Suppressor macrophage (primary cell): ENCODE measurements at regions not wholly inside any gene's neighbourhood (a gene's known extent, or its start where the extent isn't known, plus 50 kb on each side); places are given as distances from the start of the nearest gene placed in this dataset.

Experiments used
- DNase-seq, 4 experiments: peaks; one replicate each; pipeline ENCODE4 v3.0.0-alpha.2; 2020 to 2022

DNA sequence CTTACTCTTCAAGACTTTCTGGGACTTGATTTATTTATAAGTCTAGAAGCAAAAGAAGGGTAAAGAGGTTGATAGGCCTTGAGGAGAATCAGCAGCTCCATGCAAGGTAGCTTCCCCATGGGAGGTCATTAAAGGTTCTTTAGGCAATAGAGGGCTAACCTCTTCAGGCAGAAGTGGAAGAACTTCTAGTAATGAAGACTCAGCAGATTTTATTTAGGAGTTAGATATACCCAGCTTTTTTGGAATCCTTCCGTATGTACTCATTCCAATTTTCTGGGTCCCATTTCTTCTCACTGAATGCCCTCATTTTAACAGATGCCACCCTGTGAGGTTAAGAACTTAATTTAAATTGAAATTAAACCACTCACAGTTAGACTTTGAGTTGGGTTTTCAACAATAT, 565.6 kb downstream of the LRFN5 start:
- DNase-seq = no peak

DNA sequence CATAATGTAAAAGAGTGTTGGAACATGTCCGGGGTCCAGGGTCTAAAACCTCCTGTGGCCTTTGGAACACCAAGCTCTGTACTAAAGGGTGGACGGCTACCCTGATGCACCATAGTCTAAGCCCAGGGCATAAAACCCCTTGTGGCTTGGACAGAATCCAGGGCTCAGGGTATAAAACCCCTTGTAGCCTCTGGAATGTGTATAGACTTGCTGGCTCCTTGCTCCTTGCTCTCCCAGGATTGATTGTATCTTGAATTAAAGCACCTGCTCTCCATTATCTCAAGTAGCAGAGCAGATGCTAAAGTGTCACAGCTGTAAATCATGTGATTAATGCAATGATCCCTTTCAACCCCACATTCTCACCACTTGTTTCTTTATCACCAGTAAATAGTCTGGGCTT, 556.5 kb downstream of the LRFN5 start:
- no peak for DNase-seq

DNA sequence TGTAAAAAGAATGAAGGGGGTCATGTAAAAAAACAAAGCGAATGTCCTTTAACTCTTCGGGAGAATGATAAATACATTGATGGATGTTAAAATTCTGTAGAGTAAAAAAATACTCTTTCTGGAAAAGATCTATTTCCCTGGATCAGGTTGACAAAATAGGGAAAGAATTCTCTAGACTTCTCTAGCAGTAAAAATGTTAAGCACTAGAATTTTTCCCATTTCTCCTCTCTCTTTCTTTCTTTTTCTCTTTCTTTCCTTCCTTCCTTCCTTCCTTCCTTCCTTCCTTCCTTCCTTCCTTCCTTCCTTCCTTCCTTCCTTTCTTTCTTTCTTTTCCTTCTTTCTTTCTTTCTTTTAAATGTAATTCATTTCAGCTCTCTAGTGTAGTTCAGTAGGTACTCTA, 552.5 kb downstream of the LRFN5 start:
- no peak for DNase-seq

DNA sequence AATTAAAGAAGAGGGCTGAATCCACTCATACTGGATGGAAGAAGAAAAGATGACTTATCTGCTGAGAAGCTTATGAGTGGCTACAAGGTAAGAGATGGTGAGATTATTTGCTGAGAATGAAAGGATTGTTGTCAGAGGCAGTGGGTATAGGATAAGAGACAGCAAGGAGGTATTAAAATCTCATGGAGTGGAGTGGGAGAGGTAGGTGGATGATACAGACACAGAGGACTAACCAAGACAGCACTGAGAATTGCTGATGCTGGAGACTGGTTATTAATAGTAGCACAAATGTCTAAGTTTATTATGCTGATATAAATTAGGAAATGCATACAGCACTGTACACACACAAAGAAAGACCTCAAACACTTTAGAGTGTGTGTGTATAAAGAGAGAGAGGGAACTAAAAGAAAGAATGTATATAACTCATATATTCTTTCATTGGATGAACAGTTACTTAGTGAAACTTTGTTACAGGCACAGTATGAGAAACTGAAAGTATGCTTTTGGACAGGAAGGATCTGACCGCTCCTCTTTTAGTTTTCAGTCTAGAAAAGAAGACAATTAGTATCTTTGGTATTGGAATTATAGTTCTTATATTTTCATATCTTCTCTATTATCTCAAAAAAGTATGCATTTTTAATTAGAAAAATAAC, 543.1 kb downstream of the LRFN5 start:
- DNase-seq = no peak

- DNase-seq = no peak
These were observed 539.1 kb downstream of the LRFN5 start for GRCh38 chr14:42145766-42146165.

DNA sequence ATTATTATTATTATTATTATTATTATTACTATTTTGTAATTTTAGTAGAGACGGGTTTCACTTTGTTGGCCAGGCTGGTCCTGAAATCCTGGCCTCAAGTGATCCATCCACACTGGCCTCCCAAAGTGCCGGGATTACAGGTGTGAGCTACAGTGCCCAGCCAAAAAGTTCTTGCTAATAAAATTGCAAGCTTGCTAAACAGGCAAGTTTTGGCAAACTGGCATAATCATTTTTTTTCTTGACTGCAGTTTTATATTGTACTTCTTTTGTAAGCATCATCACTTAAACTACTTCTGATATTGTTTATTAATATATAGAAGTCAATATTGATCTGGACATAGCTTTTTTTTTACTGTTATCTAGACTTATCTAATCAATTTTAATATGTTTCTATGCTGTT, 536.4 kb downstream of the LRFN5 start:
- no peak for DNase-seq

DNA sequence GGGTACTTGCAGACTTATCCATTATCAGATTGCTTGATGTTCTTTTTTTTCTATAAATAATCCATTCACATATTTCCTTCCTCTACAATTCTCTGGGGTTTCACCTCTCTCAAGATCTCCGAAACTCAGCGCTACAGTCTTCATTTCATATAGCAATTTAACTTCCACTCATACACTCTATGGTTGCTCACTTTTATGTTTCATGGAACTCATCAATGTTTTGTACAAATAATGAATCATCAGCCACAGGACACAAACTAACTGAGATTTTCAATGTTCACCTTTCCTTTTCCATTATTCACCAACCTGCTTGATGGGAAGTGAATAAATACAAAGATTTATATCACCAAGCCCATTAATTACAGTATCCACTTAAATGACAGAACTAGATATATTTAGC, 534.7 kb downstream of the LRFN5 start:
- no peak for DNase-seq

DNA sequence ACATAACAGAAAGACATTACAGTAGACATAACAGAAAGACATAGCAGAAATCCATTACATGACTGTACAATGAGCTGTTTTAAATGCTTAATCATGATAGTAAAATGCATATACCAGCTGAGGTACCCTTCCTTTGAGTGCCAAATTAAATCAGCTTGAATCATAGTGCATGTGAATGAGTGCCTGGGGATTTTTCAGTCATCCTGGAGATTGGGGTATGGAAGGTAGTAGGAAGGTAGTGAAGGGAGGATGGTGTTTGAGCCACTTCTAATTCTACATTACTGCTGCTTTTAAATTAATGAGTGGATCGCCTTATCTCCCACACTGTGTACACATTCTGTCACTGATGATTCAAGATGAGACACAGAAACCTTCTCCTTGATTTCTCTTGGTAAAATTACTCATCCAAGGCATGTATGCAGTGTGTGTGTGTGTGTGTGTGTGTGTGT, 534.2 kb downstream of the LRFN5 start:
- DNase-seq = no peak

- no peak for DNase-seq
These were observed 533.3 kb downstream of the LRFN5 start for GRCh38 chr14:42140001-42140400.

DNA sequence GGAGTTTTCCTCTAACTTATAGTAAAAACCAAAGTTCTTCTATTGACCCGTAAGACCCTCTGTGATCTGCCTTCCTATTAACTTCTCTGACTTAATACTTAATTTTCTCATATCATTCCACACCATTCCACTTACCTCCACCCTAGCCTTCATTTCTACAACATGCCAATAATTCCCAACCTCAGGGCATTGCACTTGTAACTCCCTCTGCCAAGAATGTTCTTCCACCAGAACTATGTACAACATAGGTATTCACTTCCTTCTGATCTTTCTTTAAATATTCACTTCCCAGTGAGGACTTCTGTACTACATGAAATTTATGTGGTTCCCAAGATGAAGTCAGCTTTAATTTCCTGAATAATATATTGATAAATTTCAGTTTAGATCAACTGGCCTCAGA, 531.7 kb downstream of the LRFN5 start:
- no peak for DNase-seq

GRCh38 chr14:42130815-42131214, 524.1 kb downstream of the LRFN5 start:
- no peak for DNase-seq

DNA sequence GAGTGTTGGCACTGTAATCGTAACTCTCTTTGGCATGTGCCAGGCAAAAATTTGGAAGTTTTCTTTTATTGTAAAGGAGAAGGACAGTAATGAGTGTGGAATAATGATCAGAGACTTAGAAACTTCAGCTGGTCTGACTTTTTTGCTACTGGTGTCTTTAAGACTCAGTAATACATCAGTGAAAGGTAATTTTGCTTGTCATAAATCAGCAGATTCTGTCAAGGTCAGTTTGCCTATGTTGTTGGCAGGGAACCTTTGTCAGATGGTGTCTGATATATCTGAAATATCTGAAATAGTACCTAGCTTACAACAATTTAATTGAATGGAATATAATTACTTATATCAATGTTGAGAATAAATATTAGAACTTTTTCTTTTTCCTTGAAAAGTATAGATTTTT, 516.9 kb downstream of the LRFN5 start:
- DNase-seq = no peak

- no peak for DNase-seq
These were observed 506.8 kb downstream of the LRFN5 start for GRCh38 chr14:42113358-42114069.

GRCh38 chr14:42112108-42112507, 505.4 kb downstream of the LRFN5 start:
- no peak for DNase-seq

- no peak for DNase-seq
These were observed 504.7 kb downstream of the LRFN5 start for GRCh38 chr14:42111355-42111754.

DNA sequence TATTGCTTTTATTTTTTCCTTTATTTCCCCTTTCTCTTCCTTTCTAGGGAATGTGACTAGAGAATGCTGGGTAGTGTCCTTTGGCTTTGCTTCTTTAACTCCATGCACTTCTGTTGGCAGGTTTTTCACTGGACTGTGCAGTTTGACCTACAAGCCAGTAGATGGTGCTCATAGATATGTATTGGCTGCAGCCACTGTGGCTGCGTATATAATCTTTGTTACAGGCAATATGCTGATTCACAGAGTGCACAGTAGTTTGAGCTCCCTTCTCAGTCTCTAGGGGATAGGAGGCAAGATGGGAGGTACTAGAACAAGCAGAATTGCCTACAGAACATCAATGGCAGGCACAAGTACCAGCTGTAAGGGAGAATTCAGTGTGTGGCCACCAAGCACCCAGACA, 503.5 kb downstream of the LRFN5 start:
- DNase-seq = peak; percentile 33 to 61 (median 47)

DNA sequence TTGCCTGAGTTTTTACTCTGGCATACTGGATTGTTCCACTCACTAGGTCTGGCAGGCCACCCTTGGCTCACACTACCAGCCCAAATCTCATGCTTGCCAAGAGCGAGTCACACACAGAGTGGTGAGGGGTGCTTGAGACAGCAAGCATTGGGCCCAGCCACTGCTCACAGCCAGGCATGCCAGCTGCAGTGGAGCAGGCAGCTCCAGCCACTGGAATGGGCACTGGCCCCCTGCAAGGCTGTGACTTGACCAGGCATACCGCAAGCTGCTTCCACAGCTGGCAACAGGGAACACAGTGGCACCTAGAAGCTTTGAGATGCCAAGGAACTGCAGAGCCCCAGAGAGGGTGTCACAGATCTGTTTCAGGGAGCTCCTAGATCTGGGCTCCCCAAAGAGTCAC, 488.5 kb downstream of the LRFN5 start:
- no peak for DNase-seq

DNA sequence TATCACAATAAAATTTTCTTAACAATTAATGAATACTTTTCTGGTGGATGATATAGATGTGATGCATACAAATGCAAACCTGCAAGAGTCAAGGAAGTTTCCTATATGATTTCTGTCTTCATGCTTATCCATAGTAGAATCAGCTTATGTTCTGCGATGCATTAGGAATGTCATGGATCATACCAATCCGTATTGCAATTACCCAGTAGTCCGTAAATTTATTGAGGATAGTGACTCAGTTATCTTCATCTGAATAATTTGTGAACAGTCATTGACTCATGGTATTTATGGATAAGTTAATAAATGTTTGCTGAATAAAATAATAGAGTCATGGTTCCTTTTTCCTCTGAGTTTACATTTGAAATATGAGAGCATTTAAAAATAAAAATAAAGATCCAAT, 483.4 kb downstream of the LRFN5 start:
- DNase-seq = no peak

DNA sequence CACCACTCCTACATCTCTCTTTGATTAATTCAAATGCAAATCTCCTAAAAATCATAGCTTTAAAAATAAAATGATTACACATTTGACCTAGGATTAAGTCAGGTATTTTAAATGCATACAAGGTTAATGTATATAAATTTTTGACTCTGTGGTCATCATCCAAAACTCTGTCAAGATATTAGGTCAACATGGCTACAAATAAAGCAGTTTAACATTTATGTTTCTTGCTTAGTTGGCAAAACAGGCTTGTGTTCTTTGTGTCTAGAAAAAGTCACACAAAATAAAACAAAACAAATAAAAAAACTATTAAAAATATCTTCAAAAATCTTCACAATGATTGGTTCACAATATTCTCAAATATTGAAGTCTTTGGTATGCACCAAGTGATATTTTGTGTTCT, 473.2 kb downstream of the LRFN5 start:
- no peak for DNase-seq

- DNase-seq = no peak
These were observed 471.7 kb downstream of the LRFN5 start for GRCh38 chr14:42078345-42078744.

- DNase-seq = no peak
These were observed 463.4 kb downstream of the LRFN5 start for GRCh38 chr14:42070031-42070430.

- no peak for DNase-seq
These were observed 450.4 kb downstream of the LRFN5 start for GRCh38 chr14:42057111-42057510.

GRCh38 chr14:42047421-42048055, 440.9 kb downstream of the LRFN5 start:
- DNase-seq = peak in 3 of 4 experiments; percentile 1 to 13 (median 11)

DNA sequence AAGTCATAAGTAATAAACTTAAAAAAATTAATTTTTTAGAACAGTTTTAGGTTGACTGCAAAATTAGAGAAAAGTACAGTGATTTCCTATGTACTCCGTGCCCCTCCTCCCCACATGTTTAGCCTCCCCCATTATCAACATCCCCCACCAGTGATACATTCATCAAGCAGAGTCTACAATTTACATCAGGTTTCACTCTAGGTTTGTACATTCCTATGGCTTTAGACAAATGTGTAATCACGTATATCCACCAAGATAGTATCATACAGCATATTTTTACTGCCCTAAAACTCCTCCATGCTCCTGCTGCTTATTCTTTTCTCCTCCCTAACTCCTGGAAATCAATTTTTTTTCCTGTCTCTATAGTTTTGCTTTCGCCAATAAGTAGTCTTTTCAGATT, 438.7 kb downstream of the LRFN5 start:
- no peak for DNase-seq
